Esophagus mucosa (tissue), 1 donor: ENCODE measurements at regions not wholly inside any gene's neighbourhood (a gene's known extent, or its start where the extent isn't known, plus 50 kb on each side); places are given as distances from the start of the nearest gene placed in this dataset.

ENCODE experiments used
- ATAC-seq: fragments of 200-7000 bp; cut with Tn5 transposase; one replicate; pipeline ENCODE4 v1.9.1; 2020
- donor health status: DM: yes; HTN: yes; CAD: no.

- no peak for ATAC-seq
Measured at GRCh38 chr3:67290438-67290837, 292.3 kb downstream of the KBTBD8 start.

GRCh38 chr3:67291287-67292252 is 293.5 kb downstream of the KBTBD8 start:
- no peak for ATAC-seq

GRCh38 chr3:67292356-67293121 is 294.4 kb downstream of the KBTBD8 start:
- ATAC-seq, result no peak

- no peak for ATAC-seq
Measured at GRCh38 chr3:67294341-67294740, 296.2 kb downstream of the KBTBD8 start.

- ATAC-seq, result no peak
Measured at GRCh38 chr3:67296039-67296892, 298.2 kb downstream of the KBTBD8 start.

- ATAC-seq, result no peak
Measured at GRCh38 chr3:67297715-67298475, 299.8 kb downstream of the KBTBD8 start.

GRCh38 chr3:67301556-67301955 is 303.4 kb downstream of the KBTBD8 start:
- no peak for ATAC-seq

GRCh38 chr3:67302489-67302888 is 304.4 kb downstream of the KBTBD8 start:
- no peak for ATAC-seq

- ATAC-seq, result no peak
Measured at GRCh38 chr3:67305160-67305559, 307.1 kb downstream of the KBTBD8 start.

GRCh38 chr3:67305922-67306321 is 307.8 kb downstream of the KBTBD8 start:
- no peak for ATAC-seq

- no peak for ATAC-seq
Measured at GRCh38 chr3:67311440-67311839, 313.3 kb downstream of the KBTBD8 start.

GRCh38 chr3:67312155-67312554 is 314.0 kb downstream of the KBTBD8 start:
- ATAC-seq, result no peak

- no peak for ATAC-seq
Measured at GRCh38 chr3:67318162-67318561, 320.1 kb downstream of the KBTBD8 start.

- no peak for ATAC-seq
Measured at GRCh38 chr3:67324554-67324953, 326.4 kb downstream of the KBTBD8 start.
